Fibroblast of villous mesenchyme (primary cell): ENCODE measurements at regions not wholly inside any gene's neighbourhood (a gene's known extent, or its start where the extent isn't known, plus 50 kb on each side); places are given as distances from the start of the nearest gene placed in this dataset.

ENCODE experiments used
- DNase-seq: peaks from one replicate; pipeline ENCODE4 v3.0.0-alpha.2; 2010; ENCODE audit warnings: low read depth
- H3K4me3 ChIP-seq: 2 replicates; pipeline ENCODE4 v1.5.1; 2011; ENCODE audit warnings: low read depth, mild to moderate bottlenecking, low read length
- TF ChIP-seq, protein P1 (sequence below): IDR thresholded peaks from 2 replicates; pipeline ENCODE4 v1.5.1; 2012; ENCODE audit warnings: low read depth, mild to moderate bottlenecking, low read length; ENCODE audit not compliant: insufficient read depth

DNA sequence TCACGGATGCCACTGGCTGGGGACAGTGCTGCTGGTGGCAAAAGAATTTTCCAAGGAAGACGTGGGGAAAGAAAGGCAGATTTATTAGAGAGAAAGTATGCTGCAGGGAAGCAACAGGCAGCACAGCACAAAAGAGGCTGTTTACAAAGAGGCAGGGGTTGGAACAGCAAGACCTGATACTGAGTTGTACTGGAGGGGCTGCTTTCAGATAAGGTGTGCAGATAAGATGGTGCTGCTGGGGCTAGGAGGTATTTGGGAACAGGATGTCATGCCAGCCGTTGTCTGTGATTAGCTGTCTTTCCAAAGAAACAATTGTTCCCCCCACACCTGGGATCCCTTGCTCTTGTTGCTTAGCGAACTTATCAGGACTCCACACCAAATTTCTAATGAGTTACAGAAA lies 2023.3 kb upstream of the PCDH20 start:
- no peak for DNase-seq
- H3K4me3 ChIP-seq: no peak overlapping the region
- TF ChIP-seq, protein P1, sequence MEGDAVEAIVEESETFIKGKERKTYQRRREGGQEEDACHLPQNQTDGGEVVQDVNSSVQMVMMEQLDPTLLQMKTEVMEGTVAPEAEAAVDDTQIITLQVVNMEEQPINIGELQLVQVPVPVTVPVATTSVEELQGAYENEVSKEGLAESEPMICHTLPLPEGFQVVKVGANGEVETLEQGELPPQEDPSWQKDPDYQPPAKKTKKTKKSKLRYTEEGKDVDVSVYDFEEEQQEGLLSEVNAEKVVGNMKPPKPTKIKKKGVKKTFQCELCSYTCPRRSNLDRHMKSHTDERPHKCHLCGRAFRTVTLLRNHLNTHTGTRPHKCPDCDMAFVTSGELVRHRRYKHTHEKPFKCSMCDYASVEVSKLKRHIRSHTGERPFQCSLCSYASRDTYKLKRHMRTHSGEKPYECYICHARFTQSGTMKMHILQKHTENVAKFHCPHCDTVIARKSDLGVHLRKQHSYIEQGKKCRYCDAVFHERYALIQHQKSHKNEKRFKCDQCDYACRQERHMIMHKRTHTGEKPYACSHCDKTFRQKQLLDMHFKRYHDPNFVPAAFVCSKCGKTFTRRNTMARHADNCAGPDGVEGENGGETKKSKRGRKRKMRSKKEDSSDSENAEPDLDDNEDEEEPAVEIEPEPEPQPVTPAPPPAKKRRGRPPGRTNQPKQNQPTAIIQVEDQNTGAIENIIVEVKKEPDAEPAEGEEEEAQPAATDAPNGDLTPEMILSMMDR: no peak

- TF ChIP-seq, protein P1: no peak
- H3K4me3 ChIP-seq: no peak overlapping the region
- DNase-seq: no peak
Measured at GRCh38 chr13:63436325-63436668, 2020.6 kb upstream of the PCDH20 start.

DNA sequence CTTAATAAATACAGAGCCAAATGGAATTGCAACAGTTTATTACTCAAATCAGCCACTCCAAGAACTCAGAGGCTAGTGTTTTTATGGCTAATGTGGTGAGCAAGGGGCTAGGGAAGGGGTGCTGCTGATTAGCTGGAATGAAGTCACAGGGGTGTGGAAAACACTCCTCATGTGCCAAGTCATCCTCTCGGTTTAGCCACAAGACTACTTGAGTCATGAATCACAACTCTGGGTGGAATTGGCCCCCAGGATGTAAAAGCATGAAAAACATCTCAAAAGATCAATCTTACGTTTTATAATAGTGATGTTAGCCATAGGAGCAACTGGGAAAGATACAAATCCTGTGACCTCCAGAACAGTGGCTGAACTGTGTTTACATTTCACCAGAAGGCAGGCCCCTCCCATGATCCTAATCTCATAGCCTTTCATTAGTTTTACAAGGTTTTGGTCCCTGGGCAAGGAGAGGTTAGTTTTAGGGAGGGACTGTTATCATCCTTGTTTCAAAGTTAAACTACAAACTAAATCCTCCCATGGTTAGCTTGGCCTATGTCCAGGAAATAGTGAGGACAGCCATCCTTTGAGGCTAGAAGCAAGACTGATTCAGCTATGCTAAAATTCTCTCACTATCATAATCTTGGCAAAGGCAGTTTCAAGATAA lies 2020.1 kb upstream of the PCDH20 start:
- peak; percentile 84 for DNase-seq
- no peak overlapping the region for H3K4me3 ChIP-seq

GRCh38 chr13:63433546-63434150 lies 2018.0 kb upstream of the PCDH20 start:
- no peak overlapping the region for H3K4me3 ChIP-seq
- TF ChIP-seq, protein P1: no peak
- no peak for DNase-seq

More for the DNA sequence above, 2020.1 kb upstream of the PCDH20 start:
- TF ChIP-seq, protein P1: no peak

GRCh38 chr13:63427170-63427569 lies 2011.5 kb upstream of the PCDH20 start:
- no peak for DNase-seq
- TF ChIP-seq, protein P1: no peak
- no peak overlapping the region for H3K4me3 ChIP-seq

- TF ChIP-seq, protein P1: no peak
- DNase-seq: no peak
- no peak overlapping the region for H3K4me3 ChIP-seq
Measured at GRCh38 chr13:63425131-63425530, 2009.5 kb upstream of the PCDH20 start.

- H3K4me3 ChIP-seq: no peak overlapping the region
- no peak for DNase-seq
- TF ChIP-seq, protein P1: no peak
Measured at GRCh38 chr13:63421123-63421522, 2005.5 kb upstream of the PCDH20 start.
